ENCODE measurements at regions not wholly inside any gene's neighbourhood (a gene's known extent, or its start where the extent isn't known, plus 50 kb on each side); places are given as distances from the start of the nearest gene placed in this dataset.

- Histone ChIP-seq H3K27me3 (no peaks in the 10 kb centered on the region), H3K27ac (no peak overlapping the region), H3K4me1 (no peaks in the 10 kb centered on the region), H3K4me3 (no peak overlapping the region), H3K36me3 (no peaks in the 10 kb centered on the region), H3K9me3 (no peaks in the 10 kb centered on the region)
- ATAC-seq (no peak), DNase-seq (no peak)
- intact Hi-C loops (cut with DNase I), result no loop called here
- TF ChIP-seq, protein P1, sequence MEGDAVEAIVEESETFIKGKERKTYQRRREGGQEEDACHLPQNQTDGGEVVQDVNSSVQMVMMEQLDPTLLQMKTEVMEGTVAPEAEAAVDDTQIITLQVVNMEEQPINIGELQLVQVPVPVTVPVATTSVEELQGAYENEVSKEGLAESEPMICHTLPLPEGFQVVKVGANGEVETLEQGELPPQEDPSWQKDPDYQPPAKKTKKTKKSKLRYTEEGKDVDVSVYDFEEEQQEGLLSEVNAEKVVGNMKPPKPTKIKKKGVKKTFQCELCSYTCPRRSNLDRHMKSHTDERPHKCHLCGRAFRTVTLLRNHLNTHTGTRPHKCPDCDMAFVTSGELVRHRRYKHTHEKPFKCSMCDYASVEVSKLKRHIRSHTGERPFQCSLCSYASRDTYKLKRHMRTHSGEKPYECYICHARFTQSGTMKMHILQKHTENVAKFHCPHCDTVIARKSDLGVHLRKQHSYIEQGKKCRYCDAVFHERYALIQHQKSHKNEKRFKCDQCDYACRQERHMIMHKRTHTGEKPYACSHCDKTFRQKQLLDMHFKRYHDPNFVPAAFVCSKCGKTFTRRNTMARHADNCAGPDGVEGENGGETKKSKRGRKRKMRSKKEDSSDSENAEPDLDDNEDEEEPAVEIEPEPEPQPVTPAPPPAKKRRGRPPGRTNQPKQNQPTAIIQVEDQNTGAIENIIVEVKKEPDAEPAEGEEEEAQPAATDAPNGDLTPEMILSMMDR (IDR thresholded peaks at IDR 0.05), result no peak
Measured at GRCh38 chr1:81617308-81617967, 183.3 kb upstream of the ADGRL2 start.

DNA sequence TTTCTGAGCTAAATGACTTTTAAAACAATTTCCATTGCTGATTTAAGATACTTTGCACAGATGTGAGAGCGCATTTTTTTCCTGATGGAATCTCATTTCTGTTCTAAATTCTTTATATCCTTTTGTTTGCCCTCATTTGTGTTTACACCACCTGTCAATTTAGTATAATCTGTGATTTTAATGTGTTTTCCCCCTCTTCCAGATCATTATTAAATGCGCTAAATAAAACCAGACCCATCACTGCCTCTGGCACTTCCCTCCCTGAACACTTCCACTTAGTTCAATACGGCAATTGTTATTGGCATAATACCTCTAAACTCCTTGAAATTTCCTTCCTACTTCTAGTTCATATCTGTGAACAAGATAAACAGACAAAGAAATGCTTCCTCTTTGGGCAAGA is 186.9 kb upstream of the ADGRL2 start:
- ATAC-seq, result no peak
- no peaks in the 10 kb centered on the region for H3K4me1 ChIP-seq
- intact Hi-C loops (cut with DNase I), result no loop called here

DNA sequence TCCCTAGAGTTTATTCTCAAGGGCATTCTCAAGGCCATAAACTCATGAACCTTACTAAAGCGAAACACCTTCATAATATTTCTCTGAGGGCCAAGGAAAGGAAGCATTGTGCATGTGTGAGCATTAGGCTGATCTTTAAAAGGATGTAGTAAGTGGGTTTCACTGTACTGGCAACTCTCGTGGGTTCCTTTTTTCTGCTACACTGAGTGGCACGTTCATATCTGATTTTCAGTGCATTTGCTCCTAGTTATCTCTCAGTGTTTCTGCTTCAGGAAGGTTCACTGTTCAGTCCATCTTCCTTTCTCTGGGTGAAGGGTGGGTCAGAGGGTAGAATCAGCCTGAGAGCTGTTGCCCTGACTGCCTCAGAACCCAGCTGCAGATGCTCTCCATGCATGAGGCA is 192.8 kb upstream of the ADGRL2 start:
- H3K27ac ChIP-seq, result no peak overlapping the region
- H3K27me3 ChIP-seq, result no peaks in the 10 kb centered on the region
- no peaks in the 10 kb centered on the region for H3K4me1 ChIP-seq
- H3K36me3 ChIP-seq, result no peaks in the 10 kb centered on the region
- ATAC-seq (no peak), DNase-seq (no peak)
- no peaks in the 10 kb centered on the region for H3K9me3 ChIP-seq
- intact Hi-C loops (cut with DNase I), result no loop called here
- no peak overlapping the region for H3K4me3 ChIP-seq
- TF ChIP-seq, protein P1 (IDR thresholded peaks at IDR 0.05), result no peak

More for the DNA sequence above, 186.9 kb upstream of the ADGRL2 start:
- no peak for DNase-seq
- H3K36me3 ChIP-seq, result no peaks in the 10 kb centered on the region
- H3K27ac ChIP-seq, result no peak overlapping the region
- TF ChIP-seq, protein P1 (IDR thresholded peaks at IDR 0.05), result no peak
- no peaks in the 10 kb centered on the region for H3K9me3 ChIP-seq
- H3K27me3 ChIP-seq, result no peaks in the 10 kb centered on the region
- no peak overlapping the region for H3K4me3 ChIP-seq

DNA sequence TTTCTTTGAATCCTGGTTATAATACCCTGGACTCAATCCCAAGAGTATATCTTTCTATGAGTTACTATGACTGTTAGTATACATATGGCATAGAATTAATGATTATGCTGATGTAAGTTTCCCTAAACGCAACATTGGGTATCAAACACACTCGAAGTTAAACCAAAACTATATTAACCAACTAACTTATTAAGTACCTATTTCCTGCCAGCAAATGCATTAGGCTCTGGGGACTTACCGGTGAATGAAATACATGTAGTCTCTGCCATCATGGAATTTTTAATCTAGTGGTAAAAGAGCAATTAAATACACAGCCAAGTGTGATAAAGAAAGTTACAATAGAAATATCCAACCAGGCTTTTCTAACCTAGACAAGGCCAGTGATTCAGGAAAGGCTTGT is 193.6 kb upstream of the ADGRL2 start:
- Histone ChIP-seq H3K9me3 (no peaks in the 10 kb centered on the region), H3K36me3 (no peaks in the 10 kb centered on the region), H3K27me3 (no peaks in the 10 kb centered on the region), H3K4me3 (no peak overlapping the region), H3K27ac (no peak overlapping the region), H3K4me1 (no peaks in the 10 kb centered on the region)
- DNase-seq, result no peak
- TF ChIP-seq, protein P1 (IDR thresholded peaks at IDR 0.05), result no peak
- ATAC-seq, result no peak
- intact Hi-C loops (cut with DNase I), result no loop called here

DNA sequence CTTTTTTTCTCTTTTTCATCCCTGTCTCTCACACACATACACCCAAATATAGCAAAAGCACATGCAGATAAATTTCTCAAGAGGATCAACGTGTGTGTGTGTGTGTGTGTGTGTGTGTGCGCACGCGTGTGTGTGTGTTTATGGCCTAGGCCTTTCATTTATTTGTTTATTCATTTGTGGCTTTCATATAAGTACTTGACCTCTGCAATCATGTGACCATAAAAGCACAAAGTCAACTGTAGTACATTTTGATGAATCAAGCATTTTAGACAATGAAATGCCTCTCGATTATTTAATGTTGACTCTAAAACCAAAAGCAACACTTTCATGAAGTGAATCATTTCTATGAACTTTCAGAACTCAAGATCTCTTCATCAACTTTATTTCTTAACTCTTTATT is 194.1 kb upstream of the ADGRL2 start:
- Histone ChIP-seq H3K4me3 (no peak overlapping the region), H3K27me3 (no peaks in the 10 kb centered on the region), H3K4me1 (no peaks in the 10 kb centered on the region), H3K36me3 (no peaks in the 10 kb centered on the region), H3K27ac (no peak overlapping the region), H3K9me3 (no peaks in the 10 kb centered on the region)
- DNase-seq (no peak), ATAC-seq (no peak)
- TF ChIP-seq, protein P1 (IDR thresholded peaks at IDR 0.05), result no peak
- intact Hi-C loops (cut with DNase I), result no loop called here

- TF ChIP-seq, protein P1 (IDR thresholded peaks at IDR 0.05), result no peak
- Histone ChIP-seq H3K4me1 (no peaks in the 10 kb centered on the region), H3K27me3 (no peaks in the 10 kb centered on the region), H3K36me3 (no peaks in the 10 kb centered on the region), H3K4me3 (no peak overlapping the region), H3K27ac (no peak overlapping the region), H3K9me3 (no peaks in the 10 kb centered on the region)
- intact Hi-C loops (cut with DNase I), result no loop called here
- no peak for ATAC-seq
- DNase-seq, result no peak
Measured at GRCh38 chr1:81605023-81605422, 195.7 kb upstream of the ADGRL2 start.
